ENCODE measurements at regions not wholly inside any gene's neighbourhood (a gene's known extent, or its start where the extent isn't known, plus 50 kb on each side); places are given as distances from the start of the nearest gene placed in this dataset.

GRCh38 chr12:20967756-20968155, 157.3 kb downstream of the SLCO1B3 start:
- no peak for TF ChIP-seq TARDBP (IDR thresholded peaks at IDR 0.05; ENCODE audit: borderline replicate concordance)
- no peak for TF ChIP-seq POLR2AphosphoS5 (IDR thresholded peaks at IDR 0.05; ENCODE audit: low read length)
- TF ChIP-seq ZNF274 (IDR thresholded peaks at IDR 0.05; ENCODE audit: insufficient read depth, insufficient read length): no peak
- TF ChIP-seq, protein P1, sequence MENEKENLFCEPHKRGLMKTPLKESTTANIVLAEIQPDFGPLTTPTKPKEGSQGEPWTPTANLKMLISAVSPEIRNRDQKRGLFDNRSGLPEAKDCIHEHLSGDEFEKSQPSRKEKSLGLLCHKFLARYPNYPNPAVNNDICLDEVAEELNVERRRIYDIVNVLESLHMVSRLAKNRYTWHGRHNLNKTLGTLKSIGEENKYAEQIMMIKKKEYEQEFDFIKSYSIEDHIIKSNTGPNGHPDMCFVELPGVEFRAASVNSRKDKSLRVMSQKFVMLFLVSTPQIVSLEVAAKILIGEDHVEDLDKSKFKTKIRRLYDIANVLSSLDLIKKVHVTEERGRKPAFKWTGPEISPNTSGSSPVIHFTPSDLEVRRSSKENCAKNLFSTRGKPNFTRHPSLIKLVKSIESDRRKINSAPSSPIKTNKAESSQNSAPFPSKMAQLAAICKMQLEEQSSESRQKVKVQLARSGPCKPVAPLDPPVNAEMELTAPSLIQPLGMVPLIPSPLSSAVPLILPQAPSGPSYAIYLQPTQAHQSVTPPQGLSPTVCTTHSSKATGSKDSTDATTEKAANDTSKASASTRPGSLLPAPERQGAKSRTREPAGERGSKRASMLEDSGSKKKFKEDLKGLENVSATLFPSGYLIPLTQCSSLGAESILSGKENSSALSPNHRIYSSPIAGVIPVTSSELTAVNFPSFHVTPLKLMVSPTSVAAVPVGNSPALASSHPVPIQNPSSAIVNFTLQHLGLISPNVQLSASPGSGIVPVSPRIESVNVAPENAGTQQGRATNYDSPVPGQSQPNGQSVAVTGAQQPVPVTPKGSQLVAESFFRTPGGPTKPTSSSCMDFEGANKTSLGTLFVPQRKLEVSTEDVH (IDR thresholded peaks at IDR 0.05; ENCODE audit: low read depth, partially characterized antibody): no peak
- TF ChIP-seq ZNF24 (IDR thresholded peaks at IDR 0.05): no peak
- TF ChIP-seq ESRRA (IDR thresholded peaks at IDR 0.05; ENCODE audit: low read length): no peak
- no peak for TF ChIP-seq RAD21 (IDR thresholded peaks at IDR 0.05; ENCODE audit: insufficient read depth, low read depth, low read length)
- TF ChIP-seq, protein P2, sequence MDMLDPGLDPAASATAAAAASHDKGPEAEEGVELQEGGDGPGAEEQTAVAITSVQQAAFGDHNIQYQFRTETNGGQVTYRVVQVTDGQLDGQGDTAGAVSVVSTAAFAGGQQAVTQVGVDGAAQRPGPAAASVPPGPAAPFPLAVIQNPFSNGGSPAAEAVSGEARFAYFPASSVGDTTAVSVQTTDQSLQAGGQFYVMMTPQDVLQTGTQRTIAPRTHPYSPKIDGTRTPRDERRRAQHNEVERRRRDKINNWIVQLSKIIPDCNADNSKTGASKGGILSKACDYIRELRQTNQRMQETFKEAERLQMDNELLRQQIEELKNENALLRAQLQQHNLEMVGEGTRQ (IDR thresholded peaks at IDR 0.05; ENCODE audit: borderline replicate concordance, low read depth, low read length): no peak
- no peak for TF ChIP-seq ZBTB33 (IDR thresholded peaks at IDR 0.05)
- TF ChIP-seq, protein P3, sequence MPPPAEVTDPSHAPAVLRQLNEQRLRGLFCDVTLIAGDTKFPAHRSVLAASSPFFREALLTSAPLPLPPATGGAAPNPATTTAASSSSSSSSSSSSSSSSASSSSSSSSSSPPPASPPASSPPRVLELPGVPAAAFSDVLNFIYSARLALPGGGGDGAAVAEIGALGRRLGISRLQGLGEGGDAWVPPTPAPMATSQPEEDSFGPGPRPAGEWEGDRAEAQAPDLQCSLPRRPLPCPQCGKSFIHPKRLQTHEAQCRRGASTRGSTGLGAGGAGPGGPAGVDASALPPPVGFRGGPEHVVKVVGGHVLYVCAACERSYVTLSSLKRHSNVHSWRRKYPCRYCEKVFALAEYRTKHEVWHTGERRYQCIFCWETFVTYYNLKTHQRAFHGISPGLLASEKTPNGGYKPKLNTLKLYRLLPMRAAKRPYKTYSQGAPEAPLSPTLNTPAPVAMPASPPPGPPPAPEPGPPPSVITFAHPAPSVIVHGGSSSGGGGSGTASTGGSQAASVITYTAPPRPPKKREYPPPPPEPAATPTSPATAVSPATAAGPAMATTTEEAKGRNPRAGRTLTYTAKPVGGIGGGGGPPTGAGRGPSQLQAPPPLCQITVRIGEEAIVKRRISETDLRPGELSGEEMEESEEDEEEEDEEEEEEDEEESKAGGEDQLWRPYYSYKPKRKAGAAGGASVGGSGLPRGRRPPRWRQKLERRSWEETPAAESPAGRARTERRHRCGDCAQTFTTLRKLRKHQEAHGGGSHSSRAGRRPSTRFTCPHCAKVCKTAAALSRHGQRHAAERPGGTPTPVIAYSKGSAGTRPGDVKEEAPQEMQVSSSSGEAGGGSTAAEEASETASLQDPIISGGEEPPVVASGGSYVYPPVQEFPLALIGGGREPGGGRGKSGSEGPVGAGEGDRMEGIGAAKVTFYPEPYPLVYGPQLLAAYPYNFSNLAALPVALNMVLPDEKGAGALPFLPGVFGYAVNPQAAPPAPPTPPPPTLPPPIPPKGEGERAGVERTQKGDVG (CRISPR knock-in tag; IDR thresholded peaks at IDR 0.05): no peak
- CTCF ChIA-PET: no interaction called here
- no peak for DNase-seq (ENCODE audit: low read depth, low spot score)
- H4K20me1 ChIP-seq (ENCODE audit: control insufficient read depth, insufficient read depth): no peaks in the 10 kb centered on the region
- H3K4me3 ChIP-seq: no peak overlapping the region
- no peak overlapping the region for H3K9ac ChIP-seq (ENCODE audit: control insufficient read depth, insufficient read depth, low read length)
- in situ Hi-C loops (cut with MboI) (no loop called here), intact Hi-C loops (cut with micrococcal nuclease; ENCODE audit: unreplicated experiment) (no loop called here)
- H3K4me1 ChIP-seq (ENCODE audit: control insufficient read depth, insufficient read depth, low read length): no peaks in the 10 kb centered on the region
- 3% methylated on average over 1 of the region's 1 CpG for WGBS (ENCODE audit: insufficient coverage, insufficient replicate concordance, low lambda C conversion rate, missing lambda C conversion rate)
- POLR2A ChIA-PET: no interaction called here
- no peak for ATAC-seq
- BruUV-seq (replicated peaks): no TSS peak
- SMC1A ChIA-PET (ENCODE audit: uncharacterized antibody, unreplicated experiment): no interaction called here
- no peak overlapping the region for H3K4me2 ChIP-seq (ENCODE audit: control insufficient read depth, insufficient read depth)
- FAIRE-seq: no peak
- no peaks in the 10 kb centered on the region for H3K36me3 ChIP-seq (ENCODE audit: control insufficient read depth in 2 of 2, insufficient read depth in 2 of 2, low read length in 1 of 2)
- H3K27ac ChIP-seq (ENCODE audit: control insufficient read depth, insufficient read depth): no peak overlapping the region
- H3K27me3 ChIP-seq (replicated peaks in 1 of 2; ENCODE audit: control insufficient read depth in 2 of 2, insufficient read depth in 2 of 2, low read length in 1 of 2): no peaks in the 10 kb centered on the region
- H2AFZ ChIP-seq (ENCODE audit: control insufficient read depth, low read depth, low read length): no peak overlapping the region
- RAD21 ChIA-PET (ENCODE audit: unreplicated experiment): no interaction called here
- no peaks in the 10 kb centered on the region for H3K79me2 ChIP-seq (ENCODE audit: control insufficient read depth, insufficient read depth, low read length)
- no peaks in the 10 kb centered on the region; the same call in 2 of the 3 replicates for H3K9me3 ChIP-seq (replicated peaks; ENCODE audit: control insufficient read depth, insufficient read depth, low read length)

Data from GM12878 (cell line).